ENCODE measurements at regions not wholly inside any gene's neighbourhood (a gene's known extent, or its start where the extent isn't known, plus 50 kb on each side); places are given as distances from the start of the nearest gene placed in this dataset.

GRCh38 chrX:68995386-68995779 is 166.6 kb downstream of the EFNB1 start:
- TF ChIP-seq CTCF (IDR thresholded peaks at IDR 0.05) (no peak), POLR2A (IDR thresholded peaks at IDR 0.05) (no peak)

All from testis (tissue), 2 donors.